ENCODE measurements at regions not wholly inside any gene's neighbourhood (a gene's known extent, or its start where the extent isn't known, plus 50 kb on each side); places are given as distances from the start of the nearest gene placed in this dataset.

DNA sequence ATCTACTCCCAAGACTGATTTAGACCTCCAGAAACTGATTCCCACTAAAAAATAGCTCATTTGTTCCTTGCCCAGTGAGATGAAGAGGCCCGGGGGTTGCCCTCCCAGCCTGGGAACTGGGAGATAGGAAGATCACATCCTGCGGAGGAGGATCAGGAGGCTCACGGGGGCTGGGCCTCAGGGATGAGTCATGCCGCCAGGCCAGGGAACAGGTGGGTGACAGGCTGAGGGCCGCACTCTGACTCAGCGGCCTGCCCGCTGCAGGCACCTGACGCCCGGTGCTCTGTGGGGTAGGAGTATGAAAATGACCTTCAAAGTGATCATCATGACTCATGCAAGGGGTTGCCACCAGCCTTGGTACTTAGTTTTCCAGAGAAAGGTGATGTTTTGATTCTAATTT lies 104.5 kb upstream of the ZPBP start (continued):
- TF ChIP-seq, protein P1, sequence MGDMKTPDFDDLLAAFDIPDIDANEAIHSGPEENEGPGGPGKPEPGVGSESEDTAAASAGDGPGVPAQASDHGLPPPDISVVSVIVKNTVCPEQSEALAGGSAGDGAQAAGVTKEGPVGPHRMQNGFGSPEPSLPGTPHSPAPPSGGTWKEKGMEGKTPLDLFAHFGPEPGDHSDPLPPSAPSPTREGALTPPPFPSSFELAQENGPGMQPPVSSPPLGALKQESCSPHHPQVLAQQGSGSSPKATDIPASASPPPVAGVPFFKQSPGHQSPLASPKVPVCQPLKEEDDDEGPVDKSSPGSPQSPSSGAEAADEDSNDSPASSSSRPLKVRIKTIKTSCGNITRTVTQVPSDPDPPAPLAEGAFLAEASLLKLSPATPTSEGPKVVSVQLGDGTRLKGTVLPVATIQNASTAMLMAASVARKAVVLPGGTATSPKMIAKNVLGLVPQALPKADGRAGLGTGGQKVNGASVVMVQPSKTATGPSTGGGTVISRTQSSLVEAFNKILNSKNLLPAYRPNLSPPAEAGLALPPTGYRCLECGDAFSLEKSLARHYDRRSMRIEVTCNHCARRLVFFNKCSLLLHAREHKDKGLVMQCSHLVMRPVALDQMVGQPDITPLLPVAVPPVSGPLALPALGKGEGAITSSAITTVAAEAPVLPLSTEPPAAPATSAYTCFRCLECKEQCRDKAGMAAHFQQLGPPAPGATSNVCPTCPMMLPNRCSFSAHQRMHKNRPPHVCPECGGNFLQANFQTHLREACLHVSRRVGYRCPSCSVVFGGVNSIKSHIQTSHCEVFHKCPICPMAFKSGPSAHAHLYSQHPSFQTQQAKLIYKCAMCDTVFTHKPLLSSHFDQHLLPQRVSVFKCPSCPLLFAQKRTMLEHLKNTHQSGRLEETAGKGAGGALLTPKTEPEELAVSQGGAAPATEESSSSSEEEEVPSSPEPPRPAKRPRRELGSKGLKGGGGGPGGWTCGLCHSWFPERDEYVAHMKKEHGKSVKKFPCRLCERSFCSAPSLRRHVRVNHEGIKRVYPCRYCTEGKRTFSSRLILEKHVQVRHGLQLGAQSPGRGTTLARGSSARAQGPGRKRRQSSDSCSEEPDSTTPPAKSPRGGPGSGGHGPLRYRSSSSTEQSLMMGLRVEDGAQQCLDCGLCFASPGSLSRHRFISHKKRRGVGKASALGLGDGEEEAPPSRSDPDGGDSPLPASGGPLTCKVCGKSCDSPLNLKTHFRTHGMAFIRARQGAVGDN (CRISPR knock-in tag; IDR thresholded peaks at IDR 0.05) = peak; percentile 50
- TF ChIP-seq HNRNPLL (IDR thresholded peaks at IDR 0.05; ENCODE audit: low read depth, low read length, poor library complexity, severe bottlenecking) (no peak), DMTF1 (CRISPR knock-in tag; IDR thresholded peaks at IDR 0.05) (no peak), ZNF761 (CRISPR knock-in tag; conservative IDR thresholded peaks at IDR 0.05) (no peak), GATAD2A (CRISPR knock-in tag; IDR thresholded peaks at IDR 0.05) (peak; percentile 42; the same call in 1 of the 2 replicates), ADNP (CRISPR knock-in tag; IDR thresholded peaks at IDR 0.05) (no peak), KAT8 (CRISPR knock-in tag; IDR thresholded peaks at IDR 0.05) (0 out of 2 replicates have a peak, but pooled peaks have one; percentile 33), PATZ1 (CRISPR knock-in tag; IDR thresholded peaks at IDR 0.05) (peak; percentile 19; the same call in 1 of the 2 replicates), MED1 (CRISPR knock-in tag; IDR thresholded peaks at IDR 0.05) (0 out of 2 replicates have a peak, but pooled peaks have one; percentile 24), SAP130 (CRISPR knock-in tag; IDR thresholded peaks at IDR 0.05; ENCODE audit: low read depth) (peak; percentile 50), ZNF431 (CRISPR knock-in tag; IDR thresholded peaks at IDR 0.05; ENCODE audit: borderline replicate concordance, low read depth) (no peak), MAFG (CRISPR knock-in tag; IDR thresholded peaks at IDR 0.05) (0 out of 2 replicates have a peak, but pooled peaks have one; percentile 70), JUNB (CRISPR knock-in tag; IDR thresholded peaks at IDR 0.05; ENCODE audit: borderline replicate concordance) (peak; percentile 65; the same call in 1 of the 2 replicates), ZNF879 (CRISPR knock-in tag; IDR thresholded peaks at IDR 0.05) (no peak), ZNF430 (CRISPR knock-in tag; IDR thresholded peaks at IDR 0.05) (no peak), GABPB1 (CRISPR knock-in tag; IDR thresholded peaks at IDR 0.05) (peak; percentile 56; the same call in 1 of the 2 replicates), MAF1 (CRISPR knock-in tag; IDR thresholded peaks at IDR 0.05; ENCODE audit: borderline replicate concordance) (no peak)
- TF ChIP-seq, protein P2, sequence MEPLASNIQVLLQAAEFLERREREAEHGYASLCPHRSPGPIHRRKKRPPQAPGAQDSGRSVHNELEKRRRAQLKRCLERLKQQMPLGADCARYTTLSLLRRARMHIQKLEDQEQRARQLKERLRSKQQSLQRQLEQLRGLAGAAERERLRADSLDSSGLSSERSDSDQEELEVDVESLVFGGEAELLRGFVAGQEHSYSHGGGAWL (CRISPR knock-in tag; IDR thresholded peaks at IDR 0.05) = no peak
- TF ChIP-seq, protein P3, sequence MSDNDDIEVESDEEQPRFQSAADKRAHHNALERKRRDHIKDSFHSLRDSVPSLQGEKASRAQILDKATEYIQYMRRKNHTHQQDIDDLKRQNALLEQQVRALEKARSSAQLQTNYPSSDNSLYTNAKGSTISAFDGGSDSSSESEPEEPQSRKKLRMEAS (IDR thresholded peaks at IDR 0.05) = 0 out of 2 replicates have a peak, but pooled peaks have one; percentile 31
